Stimulated activated naive CD8-positive, alpha-beta T cell treated with anti-CD3 and anti-CD28 coated beads, Interleukin-15, amount 100 ng/mL, for 72 hours (primary cell): ENCODE measurements at regions not wholly inside any gene's neighbourhood (a gene's known extent, or its start where the extent isn't known, plus 50 kb on each side); places are given as distances from the start of the nearest gene placed in this dataset.
"Not testable (repeated sequence)": the region's sequence is repeated elsewhere in the genome, so short reads cannot be mapped to it uniquely, and the experiment has no call there.

Experiments
- ATAC-seq: fragments of 150-1000 bp; cut with Tn5 transposase; 2 replicates; pipeline ENCODE4 v1.10.0; 2021; ENCODE audit warnings: mild to moderate bottlenecking, moderate library complexity
- DNase-seq, 2 donors: peaks; one replicate each; pipeline ENCODE4 v3.0.0; 2021 to 2022
- H3K27ac Mint-ChIP-seq, 2 donors: one replicate each; pipeline ENCODE4 v1.8.0; 2022; ENCODE audit warnings: mild to moderate bottlenecking in 2 of 2, mixed read lengths in 2 of 2, moderate library complexity in 2 of 2
- H3K27me3 Mint-ChIP-seq: one replicate; pipeline ENCODE4 v1.8.0; 2022; ENCODE audit warnings: mixed read lengths
- H3K4me1 Mint-ChIP-seq: one replicate; pipeline ENCODE4 v1.8.0; 2022; ENCODE audit warnings: mild to moderate bottlenecking, mixed read lengths
- H3K4me3 Mint-ChIP-seq, 2 donors: one replicate each; pipeline ENCODE4 v1.8.0; 2022; ENCODE audit warnings: mild to moderate bottlenecking in 2 of 2, mixed read lengths in 2 of 2, moderate library complexity in 1 of 2
- H3K9me3 Mint-ChIP-seq, 2 donors: one replicate each; pipeline ENCODE4 v1.8.0; 2022; ENCODE audit warnings: mixed read lengths in 2 of 2

DNA sequence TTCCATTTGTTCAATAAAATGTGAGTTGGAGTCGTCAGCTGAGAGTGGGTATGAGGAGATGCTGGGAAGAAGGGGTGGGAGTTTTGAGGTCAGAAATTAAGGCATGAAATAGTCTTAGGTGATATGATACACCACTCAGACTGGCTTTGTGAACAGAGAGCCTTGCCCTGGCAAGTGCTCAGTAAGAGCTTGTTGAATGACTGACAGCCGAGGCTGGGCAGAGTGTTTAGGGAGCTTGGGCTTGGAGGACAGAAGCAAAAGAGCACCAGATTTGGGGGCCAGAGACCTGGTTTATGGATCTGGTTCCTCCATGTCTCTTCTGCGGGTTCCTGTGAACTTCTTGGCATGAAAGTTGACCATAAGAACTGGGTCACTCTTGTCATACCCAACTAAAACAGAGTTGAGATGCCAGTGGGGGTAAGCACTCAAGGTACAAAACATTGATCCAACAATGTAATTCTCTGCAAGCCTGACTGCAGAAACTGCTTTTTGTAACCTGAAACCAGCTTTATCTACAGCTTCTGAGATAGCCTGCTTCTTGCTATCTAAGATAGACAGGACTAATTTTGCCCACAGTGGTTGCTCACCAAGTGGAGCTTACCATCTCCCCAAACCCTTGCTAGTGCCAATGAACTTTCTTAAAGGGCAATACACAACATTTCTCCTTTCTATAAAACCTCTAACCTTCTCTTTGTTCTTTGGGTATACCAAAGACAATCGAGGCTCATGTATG lies 126.4 kb downstream of the TENT5C start:
- H3K4me3 Mint-ChIP-seq: no peak overlapping the region
- H3K9me3 Mint-ChIP-seq: peaks cover 14 to 22% of the 10 kb centered on the region in 2 donors
- H3K4me1 Mint-ChIP-seq: peaks cover 14% of the 10 kb centered on the region
- DNase-seq (no peak), ATAC-seq (no peak)
- H3K27ac Mint-ChIP-seq: no peak overlapping the region
- H3K27me3 Mint-ChIP-seq: no peaks in the 10 kb centered on the region

DNA sequence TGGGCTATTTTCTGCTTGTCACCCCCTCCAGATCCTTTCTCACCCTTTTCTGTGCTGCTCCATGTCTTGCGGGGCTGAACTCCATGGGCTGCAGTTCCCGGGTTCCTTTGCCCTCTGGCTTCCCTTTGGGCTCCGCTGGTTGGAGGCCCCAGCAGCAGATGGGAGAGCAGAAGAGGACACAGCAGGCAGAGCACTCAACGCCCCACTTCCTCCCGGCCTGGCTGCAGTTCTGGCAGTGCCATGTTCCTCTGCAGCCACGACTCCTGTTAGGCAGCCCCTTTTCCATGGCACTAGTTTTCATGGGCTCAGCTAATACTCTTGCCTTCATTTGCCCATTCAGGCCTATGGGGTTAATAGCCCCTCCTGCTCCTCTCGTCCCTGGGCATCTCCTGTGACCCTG lies 127.1 kb downstream of the TENT5C start:
- Mint-ChIP-seq H3K27me3 (no peaks in the 10 kb centered on the region), H3K4me3 (no peak overlapping the region), H3K27ac (no peak overlapping the region), H3K9me3 (peaks cover 7 to 18% of the 10 kb centered on the region in 2 donors), H3K4me1 (peaks cover 14% of the 10 kb centered on the region)
- no peak for ATAC-seq
- DNase-seq: no peak

DNA sequence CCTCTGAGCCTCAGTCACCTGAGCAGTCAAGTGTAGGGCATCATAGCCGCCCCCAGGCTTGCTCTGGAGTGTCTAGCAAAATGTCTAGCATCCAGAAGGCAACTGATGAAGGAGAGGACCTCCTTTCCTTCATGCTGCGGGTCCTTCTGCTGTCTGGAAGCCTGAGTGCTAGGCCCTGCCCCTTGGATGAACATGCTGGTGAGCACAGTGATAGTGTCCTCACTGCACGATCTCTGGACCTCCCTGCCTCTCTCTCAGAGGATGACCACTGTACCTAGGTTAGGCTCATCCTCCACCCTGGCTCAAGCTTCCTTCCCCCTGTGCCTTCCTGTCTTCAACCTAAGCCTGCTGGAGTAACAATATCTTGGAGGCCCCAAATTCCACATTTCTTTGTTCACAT lies 128.6 kb downstream of the TENT5C start:
- Mint-ChIP-seq H3K4me3 (peak overlapping the region in 1 of 2 donors; percentile 51), H3K27me3 (no peaks in the 10 kb centered on the region), H3K4me1 (peaks cover 14% of the 10 kb centered on the region)

DNA sequence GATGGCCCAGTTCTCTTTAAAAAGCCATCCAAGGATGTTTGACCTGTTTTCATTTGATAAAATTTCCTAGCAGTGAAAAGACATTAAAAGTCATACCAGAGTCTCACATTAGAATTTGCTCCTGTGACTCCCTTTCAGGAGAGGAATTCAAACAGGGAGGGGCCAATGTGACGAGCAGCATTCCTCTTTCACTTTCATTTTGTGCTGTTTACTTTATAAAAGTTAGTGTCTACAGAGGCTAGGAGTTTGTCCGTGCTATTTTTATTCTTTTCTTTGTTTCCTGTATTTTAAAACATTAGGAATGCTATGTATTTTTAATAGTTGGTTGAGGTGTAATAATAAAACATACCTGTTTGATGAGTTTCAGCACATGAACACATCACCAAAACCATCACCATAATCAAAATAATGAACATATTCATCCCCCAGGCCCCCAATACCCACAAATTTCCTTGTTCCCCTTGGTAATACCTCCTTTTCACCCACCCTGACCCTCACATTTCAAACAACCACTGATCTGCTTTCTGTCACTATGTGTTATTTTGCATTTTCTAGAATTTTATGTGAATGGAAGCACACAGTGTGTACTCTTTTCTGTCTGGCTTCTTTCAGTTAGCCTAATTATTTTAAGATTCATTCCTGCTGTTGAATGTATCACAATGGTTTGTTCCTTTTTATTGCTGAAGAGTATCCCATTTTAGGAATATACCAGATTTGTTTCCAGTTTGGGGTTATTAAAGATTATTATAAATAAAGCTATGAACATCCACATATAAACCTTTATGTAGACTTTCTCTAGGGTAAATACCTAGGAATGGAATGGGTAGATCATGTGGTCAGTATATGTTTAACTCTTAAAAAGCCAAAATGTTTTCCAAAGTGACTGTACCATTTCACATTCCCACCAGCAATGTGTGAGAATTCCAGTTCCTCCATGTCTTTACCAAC lies 129.5 kb downstream of the TENT5C start:
- peak; percentile 53 for ATAC-seq
- Mint-ChIP-seq H3K27me3 (no peaks in the 10 kb centered on the region), H3K4me1 (peaks cover 14% of the 10 kb centered on the region), H3K4me3 (peak overlapping the region; percentile 77 to 83), H3K27ac (peak overlapping the region; percentile 83 to 95), H3K9me3 (peaks cover 0 to 4% of the 10 kb centered on the region in 2 donors)
- DNase-seq: no peak

More for the DNA sequence above, 128.6 kb downstream of the TENT5C start:
- H3K9me3 Mint-ChIP-seq: peaks cover 0 to 6% of the 10 kb centered on the region in 2 donors
- ATAC-seq: no peak
- no peak for DNase-seq
- H3K27ac Mint-ChIP-seq: peak overlapping the region; percentile 4 to 35

DNA sequence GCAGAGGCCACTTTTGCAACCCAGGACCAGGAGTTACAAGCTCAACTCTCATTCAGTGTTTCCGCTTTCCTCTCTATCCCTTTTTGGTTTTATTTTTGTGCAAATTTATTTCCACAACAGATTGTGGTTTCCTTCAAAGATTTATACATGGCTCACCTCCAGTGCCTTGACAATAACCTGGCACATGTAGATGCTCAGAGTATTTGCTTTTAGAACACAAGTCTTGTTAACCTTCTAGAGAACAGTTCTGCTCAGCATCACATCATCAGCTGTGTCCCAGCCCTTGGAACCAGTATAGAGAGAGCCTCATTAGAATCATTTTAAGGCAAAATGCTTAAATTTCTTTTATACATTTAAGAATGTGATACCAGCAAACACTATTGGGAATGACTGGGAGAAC lies 133.7 kb downstream of the TENT5C start:
- Mint-ChIP-seq H3K9me3 (peaks cover 0 to 20% of the 10 kb centered on the region in 2 donors), H3K4me3 (no peak overlapping the region), H3K4me1 (peaks cover 9% of the 10 kb centered on the region), H3K27me3 (no peaks in the 10 kb centered on the region), H3K27ac (no peak overlapping the region)
- DNase-seq: no peak
- ATAC-seq: no peak

DNA sequence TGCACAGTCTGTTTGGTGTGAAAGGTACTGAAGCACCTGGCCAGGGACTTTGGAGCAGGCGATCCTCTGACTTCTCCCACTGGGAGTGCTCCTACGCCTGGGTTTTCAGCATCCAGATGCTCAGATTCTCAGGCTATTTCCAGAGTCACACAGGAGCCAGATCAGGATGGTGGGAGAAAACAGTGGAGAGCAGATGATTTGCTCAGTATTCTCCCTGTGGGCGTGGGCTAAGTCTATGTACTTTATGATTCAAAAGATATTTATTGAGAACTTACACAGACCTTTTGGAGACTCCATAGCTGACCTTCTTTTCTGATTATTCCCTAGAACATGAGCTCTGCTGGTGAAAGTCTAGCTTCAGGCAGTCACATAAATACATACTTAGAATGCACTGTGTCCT lies 134.6 kb downstream of the TENT5C start:
- Mint-ChIP-seq H3K4me3 (no peak overlapping the region), H3K27ac (no peak overlapping the region), H3K4me1 (peaks cover 2% of the 10 kb centered on the region), H3K27me3 (no peaks in the 10 kb centered on the region), H3K9me3 (peaks cover 0 to 20% of the 10 kb centered on the region in 2 donors)
- DNase-seq: no peak
- no peak for ATAC-seq

DNA sequence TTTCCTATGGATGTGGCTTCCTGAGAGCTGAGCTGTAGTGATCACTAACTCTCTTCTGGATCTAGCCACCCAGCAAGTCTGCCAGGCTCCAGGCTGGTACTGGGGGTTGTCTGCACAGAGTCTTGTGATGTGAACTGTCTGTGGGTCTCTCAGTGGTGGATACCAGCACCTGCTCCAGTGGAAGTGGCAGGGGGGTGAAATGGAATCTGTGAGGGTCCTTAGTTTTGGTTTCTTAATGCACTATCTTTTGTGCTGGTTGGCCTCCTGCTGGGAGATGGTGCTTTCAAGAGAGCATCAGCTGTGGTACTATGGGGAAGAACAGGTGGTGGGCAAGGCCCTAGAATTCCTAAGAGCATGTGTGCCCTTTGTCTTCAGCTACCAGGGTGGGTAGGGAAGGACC lies 140.7 kb downstream of the TENT5C start:
- not testable (repeated sequence) for H3K4me1 Mint-ChIP-seq, H3K4me3 Mint-ChIP-seq

DNA sequence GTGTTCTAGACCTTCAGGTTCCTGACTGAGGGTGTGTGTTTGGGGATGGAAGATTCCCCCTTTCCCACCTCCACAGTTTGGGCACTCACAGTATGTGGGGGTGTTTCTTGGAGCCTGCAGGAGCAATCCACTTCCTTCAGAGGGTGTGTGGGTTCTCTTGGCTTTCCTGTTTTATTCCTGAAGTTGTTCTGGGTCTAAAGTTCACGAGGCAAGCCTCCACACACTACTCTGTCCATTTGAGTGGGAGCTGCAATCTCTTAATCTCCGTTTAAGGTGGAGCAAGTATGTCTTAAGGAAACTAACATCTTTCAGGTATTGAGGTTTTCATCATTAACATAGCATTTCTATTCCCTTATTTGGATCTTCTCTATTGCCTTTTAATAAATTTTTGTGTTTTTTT lies 141.8 kb downstream of the TENT5C start:
- Mint-ChIP-seq H3K27ac (no peak overlapping the region), H3K4me3 (no peak overlapping the region), H3K9me3 (peaks cover 20 to 31% of the 10 kb centered on the region in 2 donors), H3K4me1 (no peaks in the 10 kb centered on the region), H3K27me3 (peaks cover 31% of the 10 kb centered on the region)
- ATAC-seq (no peak), DNase-seq (no peak)

More for the DNA sequence above, 140.7 kb downstream of the TENT5C start:
- DNase-seq, ATAC-seq, H3K27ac Mint-ChIP-seq: not testable (repeated sequence)
- Mint-ChIP-seq H3K9me3 (peaks cover 20 to 37% of the 10 kb centered on the region in 2 donors), H3K27me3 (peaks cover 28% of the 10 kb centered on the region)

DNA sequence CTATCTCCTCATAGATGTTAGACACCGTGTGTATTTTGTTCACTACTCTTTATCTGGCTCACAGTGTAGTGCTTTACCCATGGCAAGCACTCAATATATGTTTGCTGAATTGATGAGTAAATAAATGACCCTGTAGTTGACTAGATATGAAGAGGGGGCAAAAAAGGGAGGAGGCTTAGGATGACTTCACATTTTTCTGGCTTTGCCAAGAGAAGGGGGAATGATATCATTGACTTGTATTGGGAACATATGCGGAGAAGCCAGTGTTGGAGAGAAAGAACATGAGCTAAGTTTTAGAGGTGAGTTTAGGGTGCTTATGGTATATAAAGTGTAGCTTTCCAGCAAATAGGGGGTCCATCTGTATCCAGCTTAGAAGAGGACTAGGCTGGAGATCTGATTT lies 145.5 kb downstream of the TENT5C start:
- no peak for DNase-seq
- Mint-ChIP-seq H3K27me3 (peaks cover 38% of the 10 kb centered on the region), H3K4me1 (no peaks in the 10 kb centered on the region), H3K9me3 (peaks cover 11 to 13% of the 10 kb centered on the region in 2 donors), H3K27ac (no peak overlapping the region), H3K4me3 (no peak overlapping the region)
- no peak for ATAC-seq

DNA sequence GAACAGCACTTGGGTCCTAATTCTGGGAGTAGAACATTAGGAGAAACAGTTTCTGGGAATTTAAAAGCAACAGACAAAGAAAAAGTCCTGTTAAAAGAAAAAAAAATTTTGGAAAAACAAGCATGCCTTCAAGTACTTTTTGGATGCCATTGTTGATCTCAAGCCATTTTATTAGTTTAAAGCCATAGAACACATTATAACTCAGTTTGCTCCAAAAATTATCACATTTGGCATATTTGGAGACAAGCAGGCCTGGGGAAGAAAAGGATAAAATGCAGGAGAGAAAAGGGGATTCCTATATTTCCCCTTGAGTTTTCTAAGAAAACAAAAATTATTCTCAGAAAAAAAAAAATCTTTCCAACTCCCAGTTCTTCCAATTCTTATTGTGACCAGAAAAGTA lies 146.8 kb downstream of the TENT5C start:
- no peak for DNase-seq
- Mint-ChIP-seq H3K9me3 (peaks cover under 1 to 2% of the 10 kb centered on the region in 2 donors), H3K4me1 (no peaks in the 10 kb centered on the region), H3K27ac (no peak overlapping the region), H3K27me3 (peaks cover 46% of the 10 kb centered on the region), H3K4me3 (no peak overlapping the region)
- no peak for ATAC-seq

DNA sequence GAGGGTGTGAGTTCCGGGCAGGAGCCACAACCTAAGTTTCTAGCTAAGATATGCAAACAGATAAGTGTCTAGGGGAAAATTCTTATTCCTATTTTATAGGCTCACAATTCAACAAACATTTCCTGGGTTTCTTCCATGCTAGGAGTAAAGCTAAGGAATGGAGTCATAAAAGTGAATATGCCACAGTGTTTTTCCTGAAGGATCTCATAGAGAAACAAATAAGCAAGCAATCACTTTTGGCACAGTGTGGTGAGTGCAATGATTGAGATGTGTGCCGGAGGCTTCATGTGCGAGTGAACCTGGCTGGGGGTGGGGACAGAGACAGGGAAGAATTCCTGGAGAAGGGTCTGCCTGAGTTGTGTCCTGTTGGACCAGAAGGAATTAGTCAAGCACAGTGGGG lies 147.4 kb downstream of the TENT5C start:
- Mint-ChIP-seq H3K27me3 (peaks cover 49% of the 10 kb centered on the region), H3K9me3 (no peaks in the 10 kb centered on the region), H3K4me3 (no peak overlapping the region), H3K27ac (no peak overlapping the region), H3K4me1 (peaks cover 2% of the 10 kb centered on the region)
- DNase-seq (no peak), ATAC-seq (no peak)

DNA sequence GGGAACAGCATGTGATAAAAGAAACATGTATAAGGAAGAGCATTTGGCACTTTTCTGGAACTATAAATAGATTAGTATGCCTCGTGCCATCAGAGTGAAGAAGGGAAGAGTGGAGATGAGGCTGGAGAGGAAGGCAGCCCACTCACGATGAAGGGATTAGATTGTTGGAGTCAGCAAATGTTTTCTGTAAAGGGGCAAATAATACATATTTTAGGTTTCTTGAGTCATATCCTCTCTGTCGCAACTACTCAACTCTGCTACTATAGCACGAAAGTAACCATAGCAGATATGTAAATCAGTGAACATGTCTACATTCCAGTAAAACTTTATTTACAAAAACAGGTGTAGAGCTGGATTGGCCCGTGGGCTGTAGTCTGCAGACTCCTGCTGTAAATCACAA lies 147.8 kb downstream of the TENT5C start:
- Mint-ChIP-seq H3K4me3 (no peak overlapping the region), H3K27me3 (peaks cover 53% of the 10 kb centered on the region), H3K4me1 (peaks cover 6% of the 10 kb centered on the region), H3K27ac (no peak overlapping the region), H3K9me3 (no peaks in the 10 kb centered on the region)
- ATAC-seq (no peak), DNase-seq (no peak)

DNA sequence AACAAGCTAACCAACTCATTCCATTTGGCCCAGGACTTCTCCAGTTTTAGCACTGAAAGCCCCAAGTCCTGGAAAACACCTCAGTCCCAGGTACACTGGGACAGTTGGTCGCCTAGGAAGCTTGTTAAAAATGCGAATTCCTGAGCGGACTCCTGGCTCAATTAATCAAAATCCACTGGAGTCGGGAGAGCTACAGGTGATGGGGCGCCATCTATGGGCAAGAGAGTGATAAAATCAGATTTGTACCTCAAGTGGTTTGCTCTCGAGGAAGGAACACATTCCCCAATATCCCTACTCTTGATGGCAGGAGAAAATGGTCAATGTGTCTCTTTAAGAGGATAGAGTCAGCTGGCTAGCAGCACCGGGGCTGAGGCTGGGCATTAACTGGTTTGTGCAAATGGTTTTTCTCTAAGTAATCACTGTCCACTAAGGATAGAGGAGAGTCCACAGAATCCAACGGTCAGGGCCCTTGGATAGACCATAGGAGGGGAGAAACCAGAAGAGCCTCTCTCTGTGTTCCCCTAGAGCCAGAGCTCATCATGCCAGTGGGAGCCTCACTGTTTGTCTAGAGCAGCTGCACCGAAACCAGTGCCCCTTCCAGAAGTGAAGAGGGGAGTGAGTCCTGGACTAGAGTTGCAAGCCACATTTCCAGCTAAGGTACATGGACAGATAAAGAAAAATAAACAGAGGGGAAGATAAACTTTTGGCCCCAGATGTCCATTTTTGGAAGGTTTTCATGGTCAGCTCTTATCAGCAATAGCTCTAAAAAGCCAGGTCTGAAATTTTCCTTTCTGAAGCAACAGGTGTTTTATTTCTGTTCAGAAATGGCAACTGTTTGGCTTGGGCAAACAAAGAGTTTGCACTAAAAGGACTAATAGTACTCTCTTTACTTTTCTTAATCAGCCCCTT lies 148.5 kb downstream of the TENT5C start:
- Mint-ChIP-seq H3K9me3 (no peaks in the 10 kb centered on the region), H3K4me3 (no peak overlapping the region), H3K4me1 (peaks cover 9% of the 10 kb centered on the region), H3K27me3 (peaks cover 59% of the 10 kb centered on the region), H3K27ac (no peak overlapping the region)
- DNase-seq: peak; percentile 20 to 36
- no peak for ATAC-seq

DNA sequence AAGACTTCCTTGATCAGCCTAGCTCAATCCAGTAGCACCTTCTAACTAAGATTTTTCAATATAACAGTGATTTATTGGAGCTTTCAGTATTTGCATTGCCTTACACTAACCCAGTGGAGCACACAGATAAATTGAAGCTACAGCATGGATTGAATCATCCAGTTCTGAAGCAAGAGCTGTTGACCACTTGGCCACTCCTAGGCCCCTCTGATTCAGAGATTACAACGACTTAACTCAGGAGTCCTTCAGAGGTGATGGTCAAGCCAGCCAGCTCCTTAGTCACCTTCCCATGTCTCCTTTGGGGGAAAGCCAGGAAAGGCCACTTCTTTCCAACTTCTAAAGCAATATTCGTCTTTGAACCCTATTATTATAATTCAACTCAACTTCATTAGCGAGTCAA lies 151.8 kb downstream of the TENT5C start:
- Mint-ChIP-seq H3K4me3 (no peak overlapping the region), H3K27ac (no peak overlapping the region), H3K27me3 (peaks cover 39% of the 10 kb centered on the region), H3K4me1 (peaks cover 9% of the 10 kb centered on the region), H3K9me3 (no peaks in the 10 kb centered on the region)
- DNase-seq (no peak), ATAC-seq (no peak)
